ENCODE measurements at regions not wholly inside any gene's neighbourhood (a gene's known extent, or its start where the extent isn't known, plus 50 kb on each side); places are given as distances from the start of the nearest gene placed in this dataset.
"Not testable (repeated sequence)": the region's sequence is repeated elsewhere in the genome, so short reads cannot be mapped to it uniquely, and the experiment has no call there.

DNA sequence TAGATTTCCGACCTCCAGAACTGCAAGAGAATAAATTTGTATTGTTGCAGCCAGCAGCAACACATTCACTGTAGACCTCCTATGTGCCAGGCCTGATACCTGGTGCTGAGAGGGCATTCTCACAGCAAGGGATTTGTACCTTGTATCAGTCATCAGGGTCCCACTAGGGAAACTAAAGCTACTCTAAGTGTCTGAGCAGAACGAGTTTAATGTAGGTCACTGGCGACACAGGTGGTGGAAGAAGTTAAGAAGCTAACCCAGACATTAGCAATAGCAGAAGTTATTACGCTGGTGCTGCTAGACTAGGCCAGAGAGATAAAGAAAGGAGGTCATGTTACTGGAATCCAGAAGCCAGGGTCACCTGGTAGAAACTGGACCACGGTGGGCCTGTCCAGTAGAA lies 60.5 kb upstream of the BCL6 start:
- Histone ChIP-seq H3K27me3 (ENCODE audit: control insufficient read depth in 1 of 2, insufficient read depth in 2 of 2, low read length in 2 of 2) (no peaks in the 10 kb centered on the region), H3K27ac (ENCODE audit: low read depth, low read length) (no peak overlapping the region), H3K9me3 (ENCODE audit: control insufficient read depth in 1 of 2, low read length in 2 of 2) (no peaks in the 10 kb centered on the region), H3K36me3 (ENCODE audit: control insufficient read depth in 1 of 2, insufficient read depth in 2 of 2, low read length in 2 of 2) (no peaks in the 10 kb centered on the region), H3K4me1 (ENCODE audit: control insufficient read depth in 1 of 2, insufficient read depth in 2 of 2, low read length in 2 of 2) (peaks cover 0 to 19% of the 10 kb centered on the region in 2 donors), H3K9ac (ENCODE audit: low read depth in 1 of 2, low read length in 2 of 2) (no peak overlapping the region), H3K4me3 (ENCODE audit: low read depth in 1 of 2, low read length in 2 of 2) (no peak overlapping the region)

GRCh38 chr3:187807086-187807862 lies 62.0 kb upstream of the BCL6 start:
- Histone ChIP-seq H3K36me3 (ENCODE audit: control insufficient read depth in 1 of 2, insufficient read depth in 2 of 2, low read length in 2 of 2) (no peaks in the 10 kb centered on the region), H3K27ac (ENCODE audit: low read depth, low read length) (no peak overlapping the region), H3K27me3 (ENCODE audit: control insufficient read depth in 1 of 2, insufficient read depth in 2 of 2, low read length in 2 of 2) (no peaks in the 10 kb centered on the region), H3K4me3 (ENCODE audit: low read depth in 1 of 2, low read length in 2 of 2) (no peak overlapping the region), H3K9me3 (ENCODE audit: control insufficient read depth in 1 of 2, low read length in 2 of 2) (no peaks in the 10 kb centered on the region), H3K4me1 (ENCODE audit: control insufficient read depth in 1 of 2, insufficient read depth in 2 of 2, low read length in 2 of 2) (peaks cover 0 to 19% of the 10 kb centered on the region in 2 donors), H3K9ac (ENCODE audit: low read depth in 1 of 2, low read length in 2 of 2) (no peak overlapping the region)

- peak overlapping the region; percentile 33 to 46 for H3K4me3 ChIP-seq (ENCODE audit: low read depth in 1 of 2, low read length in 2 of 2)
- H3K9me3 ChIP-seq (ENCODE audit: control insufficient read depth in 1 of 2, low read length in 2 of 2) = no peaks in the 10 kb centered on the region
- H3K27me3 ChIP-seq (ENCODE audit: control insufficient read depth in 1 of 2, insufficient read depth in 2 of 2, low read length in 2 of 2) = no peaks in the 10 kb centered on the region
- peaks cover 0 to 19% of the 10 kb centered on the region in 2 donors for H3K4me1 ChIP-seq (ENCODE audit: control insufficient read depth in 1 of 2, insufficient read depth in 2 of 2, low read length in 2 of 2)
- H3K9ac ChIP-seq (ENCODE audit: low read depth in 1 of 2, low read length in 2 of 2) = no peak overlapping the region
- H3K36me3 ChIP-seq (ENCODE audit: control insufficient read depth in 1 of 2, insufficient read depth in 2 of 2, low read length in 2 of 2) = no peaks in the 10 kb centered on the region
- H3K27ac ChIP-seq (ENCODE audit: low read depth, low read length) = no peak overlapping the region
Measured at GRCh38 chr3:187808527-187808895, 63.2 kb upstream of the BCL6 start.

GRCh38 chr3:187809612-187809991 lies 64.3 kb upstream of the BCL6 start:
- Histone ChIP-seq H3K4me3 (ENCODE audit: low read depth in 1 of 2, low read length in 2 of 2) (no peak overlapping the region), H3K27ac (ENCODE audit: low read depth, low read length) (no peak overlapping the region), H3K36me3 (ENCODE audit: control insufficient read depth in 1 of 2, insufficient read depth in 2 of 2, low read length in 2 of 2) (no peaks in the 10 kb centered on the region), H3K27me3 (ENCODE audit: control insufficient read depth in 1 of 2, insufficient read depth in 2 of 2, low read length in 2 of 2) (no peaks in the 10 kb centered on the region), H3K4me1 (ENCODE audit: control insufficient read depth in 1 of 2, insufficient read depth in 2 of 2, low read length in 2 of 2) (peaks cover 0 to 19% of the 10 kb centered on the region in 2 donors), H3K9ac (ENCODE audit: low read depth in 1 of 2, low read length in 2 of 2) (no peak overlapping the region), H3K9me3 (ENCODE audit: control insufficient read depth in 1 of 2, low read length in 2 of 2) (no peaks in the 10 kb centered on the region)

GRCh38 chr3:187810021-187810446 lies 64.8 kb upstream of the BCL6 start:
- no peaks in the 10 kb centered on the region for H3K36me3 ChIP-seq (ENCODE audit: control insufficient read depth in 1 of 2, insufficient read depth in 2 of 2, low read length in 2 of 2)
- no peak overlapping the region for H3K9ac ChIP-seq (ENCODE audit: low read depth in 1 of 2, low read length in 2 of 2)
- H3K4me1 ChIP-seq (ENCODE audit: control insufficient read depth in 1 of 2, insufficient read depth in 2 of 2, low read length in 2 of 2) = peaks cover 0 to 19% of the 10 kb centered on the region in 2 donors
- no peaks in the 10 kb centered on the region for H3K27me3 ChIP-seq (ENCODE audit: control insufficient read depth in 1 of 2, insufficient read depth in 2 of 2, low read length in 2 of 2)
- H3K9me3 ChIP-seq (ENCODE audit: control insufficient read depth in 1 of 2, low read length in 2 of 2) = no peaks in the 10 kb centered on the region
- no peak overlapping the region for H3K27ac ChIP-seq (ENCODE audit: low read depth, low read length)
- no peak overlapping the region for H3K4me3 ChIP-seq (ENCODE audit: low read depth in 1 of 2, low read length in 2 of 2)

DNA sequence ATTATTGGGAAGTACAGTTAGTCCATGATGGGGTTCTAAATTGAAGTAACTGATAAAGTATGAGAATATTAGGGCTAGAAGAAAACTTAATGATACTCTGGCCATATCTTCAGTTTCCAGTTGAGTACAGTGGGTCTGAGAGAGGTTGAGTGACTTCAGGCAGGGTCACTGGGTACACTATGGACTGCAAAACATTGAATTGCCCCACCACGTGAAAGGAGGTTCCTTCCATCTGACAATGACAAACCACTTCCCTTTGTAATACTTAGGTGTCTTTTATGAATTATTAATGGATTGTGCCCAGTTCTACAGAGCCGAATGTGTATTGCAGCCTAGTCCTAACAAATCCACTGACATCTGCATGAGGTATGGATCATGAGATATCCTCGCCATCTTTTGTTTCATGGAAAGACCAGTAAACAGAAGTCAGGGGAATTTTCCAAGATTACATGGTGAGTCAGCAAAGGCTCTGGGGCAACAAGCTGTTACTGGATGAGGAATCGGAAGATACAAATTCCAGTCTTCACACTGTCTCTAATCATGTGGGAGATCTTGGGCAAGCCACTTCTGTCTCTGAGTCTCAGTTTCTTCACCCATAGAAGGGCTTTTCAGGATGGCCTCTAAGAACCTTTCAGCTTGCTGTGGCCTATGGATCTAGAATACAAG lies 66.5 kb upstream of the BCL6 start:
- H3K4me1 ChIP-seq (ENCODE audit: control insufficient read depth in 1 of 2, insufficient read depth in 2 of 2, low read length in 2 of 2) = peaks cover 0 to 19% of the 10 kb centered on the region in 2 donors
- H3K9ac ChIP-seq (ENCODE audit: low read depth in 1 of 2, low read length in 2 of 2) = no peak overlapping the region
- no peaks in the 10 kb centered on the region for H3K27me3 ChIP-seq (ENCODE audit: control insufficient read depth in 1 of 2, insufficient read depth in 2 of 2, low read length in 2 of 2)
- H3K27ac ChIP-seq (ENCODE audit: low read depth, low read length) = no peak overlapping the region
- no peaks in the 10 kb centered on the region for H3K9me3 ChIP-seq (ENCODE audit: control insufficient read depth in 1 of 2, low read length in 2 of 2)
- H3K36me3 ChIP-seq (ENCODE audit: control insufficient read depth in 1 of 2, insufficient read depth in 2 of 2, low read length in 2 of 2) = no peaks in the 10 kb centered on the region
- H3K4me3 ChIP-seq (ENCODE audit: low read depth in 1 of 2, low read length in 2 of 2) = no peak overlapping the region

- Histone ChIP-seq H3K27ac (ENCODE audit: low read depth, low read length) (no peak overlapping the region), H3K4me1 (ENCODE audit: control insufficient read depth in 1 of 2, insufficient read depth in 2 of 2, low read length in 2 of 2) (peaks cover 0 to 19% of the 10 kb centered on the region in 2 donors), H3K9ac (ENCODE audit: low read depth in 1 of 2, low read length in 2 of 2) (no peak overlapping the region), H3K9me3 (ENCODE audit: control insufficient read depth in 1 of 2, low read length in 2 of 2) (no peaks in the 10 kb centered on the region), H3K4me3 (ENCODE audit: low read depth in 1 of 2, low read length in 2 of 2) (no peak overlapping the region), H3K27me3 (ENCODE audit: control insufficient read depth in 1 of 2, insufficient read depth in 2 of 2, low read length in 2 of 2) (no peaks in the 10 kb centered on the region), H3K36me3 (ENCODE audit: control insufficient read depth in 1 of 2, insufficient read depth in 2 of 2, low read length in 2 of 2) (no peaks in the 10 kb centered on the region)
Measured at GRCh38 chr3:187812496-187812895, 67.2 kb upstream of the BCL6 start.

DNA sequence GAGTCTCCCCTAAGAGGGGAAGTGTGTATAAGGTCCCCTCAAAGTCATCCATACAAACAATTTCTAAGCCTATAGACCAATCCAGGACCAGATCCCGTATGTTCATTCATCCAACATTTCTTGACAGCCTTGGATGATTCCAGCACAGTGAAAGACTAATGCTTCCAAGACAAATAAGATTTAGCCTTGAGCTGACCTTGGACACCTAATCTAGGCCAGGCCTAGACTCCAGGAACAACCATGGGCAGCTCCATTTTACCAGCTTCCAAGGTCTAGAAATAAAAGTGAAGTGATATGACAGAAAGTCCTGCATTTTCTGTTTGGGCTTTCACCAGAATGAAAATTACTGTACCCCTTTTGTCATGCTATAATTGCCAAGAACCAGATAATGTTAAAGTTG lies 67.9 kb upstream of the BCL6 start:
- H3K36me3 ChIP-seq (ENCODE audit: control insufficient read depth in 1 of 2, insufficient read depth in 2 of 2, low read length in 2 of 2) = no peaks in the 10 kb centered on the region
- no peak overlapping the region for H3K27ac ChIP-seq (ENCODE audit: low read depth, low read length)
- H3K27me3 ChIP-seq (ENCODE audit: control insufficient read depth in 1 of 2, insufficient read depth in 2 of 2, low read length in 2 of 2) = no peaks in the 10 kb centered on the region
- no peaks in the 10 kb centered on the region for H3K9me3 ChIP-seq (ENCODE audit: control insufficient read depth in 1 of 2, low read length in 2 of 2)
- H3K4me1 ChIP-seq (ENCODE audit: control insufficient read depth in 1 of 2, insufficient read depth in 2 of 2, low read length in 2 of 2) = peaks cover 0 to 18% of the 10 kb centered on the region in 2 donors
- no peak overlapping the region for H3K4me3 ChIP-seq (ENCODE audit: low read depth in 1 of 2, low read length in 2 of 2)
- no peak overlapping the region for H3K9ac ChIP-seq (ENCODE audit: low read depth in 1 of 2, low read length in 2 of 2)

- H3K4me3 ChIP-seq (ENCODE audit: low read depth in 1 of 2, low read length in 2 of 2); H3K27me3 ChIP-seq (ENCODE audit: control insufficient read depth in 1 of 2, insufficient read depth in 2 of 2, low read length in 2 of 2); H3K36me3 ChIP-seq (ENCODE audit: control insufficient read depth in 1 of 2, insufficient read depth in 2 of 2, low read length in 2 of 2); H3K9me3 ChIP-seq (ENCODE audit: control insufficient read depth in 1 of 2, low read length in 2 of 2); H3K9ac ChIP-seq (ENCODE audit: low read depth in 1 of 2, low read length in 2 of 2); H3K27ac ChIP-seq (ENCODE audit: low read depth, low read length); H3K4me1 ChIP-seq (ENCODE audit: control insufficient read depth in 1 of 2, insufficient read depth in 2 of 2, low read length in 2 of 2): not testable (repeated sequence)
Measured at GRCh38 chr3:187817766-187818165, 72.5 kb upstream of the BCL6 start.

GRCh38 chr3:187821616-187822317 lies 76.5 kb upstream of the BCL6 start:
- no peak overlapping the region for H3K9ac ChIP-seq (ENCODE audit: low read depth in 1 of 2, low read length in 2 of 2)
- no peaks in the 10 kb centered on the region for H3K4me1 ChIP-seq (ENCODE audit: control insufficient read depth in 1 of 2, insufficient read depth in 2 of 2, low read length in 2 of 2)
- no peaks in the 10 kb centered on the region for H3K9me3 ChIP-seq (ENCODE audit: control insufficient read depth in 1 of 2, low read length in 2 of 2)
- no peak overlapping the region for H3K4me3 ChIP-seq (ENCODE audit: low read depth in 1 of 2, low read length in 2 of 2)
- H3K27ac ChIP-seq (ENCODE audit: low read depth, low read length) = no peak overlapping the region
- H3K36me3 ChIP-seq (ENCODE audit: control insufficient read depth in 1 of 2, insufficient read depth in 2 of 2, low read length in 2 of 2) = no peaks in the 10 kb centered on the region
- H3K27me3 ChIP-seq (ENCODE audit: control insufficient read depth in 1 of 2, insufficient read depth in 2 of 2, low read length in 2 of 2) = no peaks in the 10 kb centered on the region
